ENCODE measurements at regions not wholly inside any gene's neighbourhood (a gene's known extent, or its start where the extent isn't known, plus 50 kb on each side); places are given as distances from the start of the nearest gene placed in this dataset.
"Not testable (repeated sequence)": the region's sequence is repeated elsewhere in the genome, so short reads cannot be mapped to it uniquely, and the experiment has no call there.

- DNase-seq (ENCODE audit: low read depth, low spot score) = no peak
Measured at GRCh38 chr10:84846658-84847316, 518.4 kb downstream of the CCSER2 start.

GRCh38 chr10:84848967-84849366, 520.6 kb downstream of the CCSER2 start:
- DNase-seq (ENCODE audit: low read depth, low spot score) = no peak

- no peak for DNase-seq (ENCODE audit: low read depth, low spot score)
Measured at GRCh38 chr10:84850826-84851225, 522.4 kb downstream of the CCSER2 start.

- no peak for DNase-seq (ENCODE audit: low read depth, low spot score)
Measured at GRCh38 chr10:84854439-84854838, 526.0 kb downstream of the CCSER2 start.

GRCh38 chr10:84860855-84861254, 532.5 kb downstream of the CCSER2 start:
- DNase-seq (ENCODE audit: low read depth, low spot score) = no peak

- DNase-seq (ENCODE audit: low read depth, low spot score) = no peak
Measured at GRCh38 chr10:84862551-84862950, 534.2 kb downstream of the CCSER2 start.

- no peak for DNase-seq (ENCODE audit: low read depth, low spot score)
Measured at GRCh38 chr10:84863675-84864074, 535.3 kb downstream of the CCSER2 start.

GRCh38 chr10:84876116-84876999, 548.0 kb downstream of the CCSER2 start:
- no peak for DNase-seq (ENCODE audit: low read depth, low spot score)

GRCh38 chr10:84879991-84880390, 551.6 kb downstream of the CCSER2 start:
- no peak for DNase-seq (ENCODE audit: low read depth, low spot score)

GRCh38 chr10:84881696-84882095, 553.3 kb downstream of the CCSER2 start:
- DNase-seq (ENCODE audit: low read depth, low spot score) = not testable (repeated sequence)

GRCh38 chr10:84890706-84891105, 562.3 kb downstream of the CCSER2 start:
- no peak for DNase-seq (ENCODE audit: low read depth, low spot score)

GRCh38 chr10:84891631-84892030, 563.2 kb downstream of the CCSER2 start:
- no peak for DNase-seq (ENCODE audit: low read depth, low spot score)

- no peak for DNase-seq (ENCODE audit: low read depth, low spot score)
Measured at GRCh38 chr10:84895541-84895940, 567.2 kb downstream of the CCSER2 start.

GRCh38 chr10:84896909-84897308, 568.5 kb downstream of the CCSER2 start:
- DNase-seq (ENCODE audit: low read depth, low spot score) = no peak

- no peak for DNase-seq (ENCODE audit: low read depth, low spot score)
Measured at GRCh38 chr10:84899268-84899667, 570.9 kb downstream of the CCSER2 start.

- DNase-seq (ENCODE audit: low read depth, low spot score) = no peak
Measured at GRCh38 chr10:84900141-84900540, 571.8 kb downstream of the CCSER2 start.

GRCh38 chr10:84901885-84902284, 573.5 kb downstream of the CCSER2 start:
- no peak for DNase-seq (ENCODE audit: low read depth, low spot score)

GRCh38 chr10:84902553-84902952, 574.2 kb downstream of the CCSER2 start:
- no peak for DNase-seq (ENCODE audit: low read depth, low spot score)

- no peak for DNase-seq (ENCODE audit: low read depth, low spot score)
Measured at GRCh38 chr10:84903320-84903719, 574.9 kb downstream of the CCSER2 start.

- no peak for DNase-seq (ENCODE audit: low read depth, low spot score)
Measured at GRCh38 chr10:84907461-84908009, 579.1 kb downstream of the CCSER2 start.

GRCh38 chr10:84908491-84908890, 580.1 kb downstream of the CCSER2 start:
- DNase-seq (ENCODE audit: low read depth, low spot score) = no peak

- no peak for DNase-seq (ENCODE audit: low read depth, low spot score)
Measured at GRCh38 chr10:84921701-84922100, 593.3 kb downstream of the CCSER2 start.

GRCh38 chr10:84924131-84924530, 595.7 kb downstream of the CCSER2 start:
- no peak for DNase-seq (ENCODE audit: low read depth, low spot score)
